ENCODE measurements at regions not wholly inside any gene's neighbourhood (a gene's known extent, or its start where the extent isn't known, plus 50 kb on each side); places are given as distances from the start of the nearest gene placed in this dataset.

GRCh38 chr3:103624271-103624670 is 1189.5 kb downstream of the ZPLD1 start:
- TF ChIP-seq CTCF (optimal IDR thresholded peaks at IDR 0.05 in 1 of 3, IDR thresholded peaks at IDR 0.05 in 1 of 3, conservative IDR thresholded peaks at IDR 0.05 in 1 of 3; ENCODE audit: extremely low read depth in 1 of 3, insufficient read depth in 2 of 3, low read length in 3 of 3) (no peak), EZH2 (IDR thresholded peaks at IDR 0.05; ENCODE audit: low read length) (no peak)
